ENCODE measurements at regions not wholly inside any gene's neighbourhood (a gene's known extent, or its start where the extent isn't known, plus 50 kb on each side); places are given as distances from the start of the nearest gene placed in this dataset.

GRCh38 chr3:102980355-102980696 is 545.5 kb downstream of the ZPLD1 start:
- DNase-seq (ENCODE audit: low read depth) = no peak
- no peak overlapping the region for H3K4me3 ChIP-seq (ENCODE audit: low read depth, low read length)
- TF ChIP-seq CTCF (IDR thresholded peaks at IDR 0.05; ENCODE audit: insufficient read depth, low read depth, low read length, missing control alignments) = no peak

GRCh38 chr3:103002425-103003176 is 567.8 kb downstream of the ZPLD1 start:
- TF ChIP-seq CTCF (IDR thresholded peaks at IDR 0.05; ENCODE audit: insufficient read depth, low read depth, low read length, missing control alignments) = no peak
- H3K4me3 ChIP-seq (ENCODE audit: low read depth, low read length) = no peak overlapping the region
- DNase-seq (ENCODE audit: low read depth) = no peak

- no peak overlapping the region for H3K4me3 ChIP-seq (ENCODE audit: low read depth, low read length)
- no peak for DNase-seq (ENCODE audit: low read depth)
- TF ChIP-seq CTCF (IDR thresholded peaks at IDR 0.05; ENCODE audit: insufficient read depth, low read depth, low read length, missing control alignments) = no peak
Observed at GRCh38 chr3:103006526-103007183, 571.8 kb downstream of the ZPLD1 start.

- DNase-seq (ENCODE audit: low read depth) = no peak
- H3K4me3 ChIP-seq (ENCODE audit: low read depth, low read length) = no peak overlapping the region
- TF ChIP-seq CTCF (IDR thresholded peaks at IDR 0.05; ENCODE audit: insufficient read depth, low read depth, low read length, missing control alignments) = no peak
Observed at GRCh38 chr3:103009609-103010008, 574.8 kb downstream of the ZPLD1 start.

GRCh38 chr3:103025880-103026279 is 591.1 kb downstream of the ZPLD1 start:
- DNase-seq (ENCODE audit: low read depth) = no peak
- H3K4me3 ChIP-seq (ENCODE audit: low read depth, low read length) = no peak overlapping the region
- TF ChIP-seq CTCF (IDR thresholded peaks at IDR 0.05; ENCODE audit: insufficient read depth, low read depth, low read length, missing control alignments) = no peak

- TF ChIP-seq CTCF (IDR thresholded peaks at IDR 0.05; ENCODE audit: insufficient read depth, low read depth, low read length, missing control alignments) = no peak
Observed at GRCh38 chr3:103033841-103034240, 599.0 kb downstream of the ZPLD1 start.

More at GRCh38 chr3:103033841-103034240, 599.0 kb downstream of the ZPLD1 start:
- no peak for DNase-seq (ENCODE audit: low read depth)
- no peak overlapping the region for H3K4me3 ChIP-seq (ENCODE audit: low read depth, low read length)
